ENCODE measurements at regions not wholly inside any gene's neighbourhood (a gene's known extent, or its start where the extent isn't known, plus 50 kb on each side); places are given as distances from the start of the nearest gene placed in this dataset.
"Not testable (repeated sequence)": the region's sequence is repeated elsewhere in the genome, so short reads cannot be mapped to it uniquely, and the experiment has no call there.

- DNase-seq, result no peak
Observed at GRCh38 chr1:37325509-37326437, 148.6 kb upstream of the ZC3H12A start.

GRCh38 chr1:37332126-37332525, 142.3 kb upstream of the ZC3H12A start:
- DNase-seq, result no peak

- no peak for DNase-seq
Observed at GRCh38 chr1:37338658-37339057, 135.7 kb upstream of the ZC3H12A start.

- DNase-seq, result no peak
Observed at GRCh38 chr1:37342736-37343135, 131.6 kb upstream of the ZC3H12A start.

- no peak for DNase-seq
Observed at GRCh38 chr1:37347104-37347649, 127.2 kb upstream of the ZC3H12A start.

- no peak for DNase-seq
Observed at GRCh38 chr1:37353871-37354270, 120.5 kb upstream of the ZC3H12A start.

- no peak for DNase-seq
Observed at GRCh38 chr1:37354876-37355650, 119.3 kb upstream of the ZC3H12A start.

- no peak for DNase-seq
Observed at GRCh38 chr1:37358992-37359391, 115.4 kb upstream of the ZC3H12A start.

- no peak for DNase-seq
Observed at GRCh38 chr1:37360011-37360410, 114.4 kb upstream of the ZC3H12A start.

GRCh38 chr1:37362594-37363385, 111.6 kb upstream of the ZC3H12A start:
- DNase-seq, result no peak

- no peak for DNase-seq
Observed at GRCh38 chr1:37363535-37363934, 110.8 kb upstream of the ZC3H12A start.

- DNase-seq, result not testable (repeated sequence)
Observed at GRCh38 chr1:37368665-37369315, 105.6 kb upstream of the ZC3H12A start.

- no peak for DNase-seq
Observed at GRCh38 chr1:37372302-37372701, 102.1 kb upstream of the ZC3H12A start.

- DNase-seq, result no peak
Observed at GRCh38 chr1:37372711-37373110, 101.7 kb upstream of the ZC3H12A start.

GRCh38 chr1:37373413-37373812, 101.0 kb upstream of the ZC3H12A start:
- no peak for DNase-seq

GRCh38 chr1:37380546-37380945, 93.8 kb upstream of the ZC3H12A start:
- DNase-seq, result not testable (repeated sequence)

- no peak for DNase-seq
Observed at GRCh38 chr1:37387854-37388253, 86.5 kb upstream of the ZC3H12A start.

- no peak for DNase-seq
Observed at GRCh38 chr1:37389327-37389726, 85.1 kb upstream of the ZC3H12A start.

- DNase-seq, result no peak
Observed at GRCh38 chr1:37391211-37392011, 83.0 kb upstream of the ZC3H12A start.

- DNase-seq, result no peak
Observed at GRCh38 chr1:37392051-37392450, 82.3 kb upstream of the ZC3H12A start.
